PC-3 (cell line): ENCODE measurements at regions not wholly inside any gene's neighbourhood (a gene's known extent, or its start where the extent isn't known, plus 50 kb on each side); places are given as distances from the start of the nearest gene placed in this dataset.

ENCODE experiments used
- CTCF ChIP-seq: fragments of 300-600 bp; sonication (generic); conservative IDR thresholded peaks from 2 replicates; pipeline ENCODE4 v1.5.1; 2017; ENCODE audit warnings: antibody characterized with exemption, low read depth, mild to moderate bottlenecking, low read length
- EZH2 ChIP-seq: fragments of 300-600 bp; sonication (generic); IDR thresholded peaks from one replicate; pipeline ENCODE4 v1.6.1; 2017; ENCODE audit warnings: antibody characterized with exemption, mild to moderate bottlenecking, low read length; ENCODE audit not compliant: unreplicated experiment
- EZH2phosphoT487 ChIP-seq: fragments of 300-600 bp; sonication (generic); IDR thresholded peaks from 2 replicates; pipeline ENCODE4 v1.6.1; 2018; ENCODE audit warnings: mild to moderate bottlenecking, antibody characterized with exemption, low read length, borderline replicate concordance

GRCh38 chr14:84251411-84252115, 1278.4 kb upstream of the FLRT2 start:
- TF ChIP-seq EZH2phosphoT487 (no peak), CTCF (no peak), EZH2 (no peak)
